ENCODE measurements at regions not wholly inside any gene's neighbourhood (a gene's known extent, or its start where the extent isn't known, plus 50 kb on each side); places are given as distances from the start of the nearest gene placed in this dataset.

- TF ChIP-seq, protein P1, sequence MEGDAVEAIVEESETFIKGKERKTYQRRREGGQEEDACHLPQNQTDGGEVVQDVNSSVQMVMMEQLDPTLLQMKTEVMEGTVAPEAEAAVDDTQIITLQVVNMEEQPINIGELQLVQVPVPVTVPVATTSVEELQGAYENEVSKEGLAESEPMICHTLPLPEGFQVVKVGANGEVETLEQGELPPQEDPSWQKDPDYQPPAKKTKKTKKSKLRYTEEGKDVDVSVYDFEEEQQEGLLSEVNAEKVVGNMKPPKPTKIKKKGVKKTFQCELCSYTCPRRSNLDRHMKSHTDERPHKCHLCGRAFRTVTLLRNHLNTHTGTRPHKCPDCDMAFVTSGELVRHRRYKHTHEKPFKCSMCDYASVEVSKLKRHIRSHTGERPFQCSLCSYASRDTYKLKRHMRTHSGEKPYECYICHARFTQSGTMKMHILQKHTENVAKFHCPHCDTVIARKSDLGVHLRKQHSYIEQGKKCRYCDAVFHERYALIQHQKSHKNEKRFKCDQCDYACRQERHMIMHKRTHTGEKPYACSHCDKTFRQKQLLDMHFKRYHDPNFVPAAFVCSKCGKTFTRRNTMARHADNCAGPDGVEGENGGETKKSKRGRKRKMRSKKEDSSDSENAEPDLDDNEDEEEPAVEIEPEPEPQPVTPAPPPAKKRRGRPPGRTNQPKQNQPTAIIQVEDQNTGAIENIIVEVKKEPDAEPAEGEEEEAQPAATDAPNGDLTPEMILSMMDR (IDR thresholded peaks at IDR 0.05; ENCODE audit: insufficient read depth, low read length): no peak
- no peak for TF ChIP-seq POLR2AphosphoS5 (IDR thresholded peaks at IDR 0.05; ENCODE audit: low read depth)
Measured at GRCh38 chr22:48644108-48644507, 1183.6 kb downstream of the BRD1 start.

All from HL-60 (cell line).